ENCODE measurements at regions not wholly inside any gene's neighbourhood (a gene's known extent, or its start where the extent isn't known, plus 50 kb on each side); places are given as distances from the start of the nearest gene placed in this dataset.

- TF ChIP-seq CTCF (IDR thresholded peaks at IDR 0.05) (no peak), POLR2AphosphoS5 (IDR thresholded peaks at IDR 0.05) (no peak), EP300 (IDR thresholded peaks at IDR 0.05) (no peak)
These were observed 77.8 kb upstream of the CCN6 start for GRCh38 chr6:111976139-111976538.

All from stomach (tissue), 4 donors.